ENCODE measurements at regions not wholly inside any gene's neighbourhood (a gene's known extent, or its start where the extent isn't known, plus 50 kb on each side); places are given as distances from the start of the nearest gene placed in this dataset.

DNA sequence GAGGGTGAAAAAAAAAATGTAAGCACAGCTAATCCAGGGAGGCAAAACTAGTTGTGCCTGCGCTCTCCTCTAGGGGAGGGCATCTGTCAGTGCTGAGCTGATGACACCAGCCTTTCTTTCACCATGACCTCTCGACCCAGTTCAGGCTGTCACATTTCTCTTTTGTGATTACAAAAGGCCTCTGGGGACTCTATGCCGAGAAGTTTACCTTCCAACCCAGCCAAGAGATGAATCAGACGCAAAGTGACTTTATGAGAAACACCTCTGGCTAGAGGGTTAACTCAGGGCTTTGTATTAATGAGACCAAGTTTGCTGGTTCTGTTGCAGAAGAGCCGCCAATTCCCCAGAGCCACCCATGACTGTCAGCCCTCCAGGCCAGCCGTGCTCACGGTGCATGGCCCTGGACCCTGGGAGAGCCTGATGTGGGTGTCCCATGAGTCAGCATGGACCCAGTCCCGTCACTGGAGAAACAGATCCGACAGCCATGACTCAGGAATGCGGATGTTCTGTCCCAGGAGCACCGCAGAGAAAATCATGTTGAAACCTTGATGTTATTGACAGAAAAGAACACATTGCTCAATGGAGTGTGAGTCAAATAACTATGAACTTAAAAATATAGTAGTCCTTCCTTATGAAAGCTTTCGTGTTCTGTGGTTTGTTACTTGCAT lies 437.2 kb downstream of the HS3ST3B1 start:
- DNase-seq, result peak; percentile 99

DNA sequence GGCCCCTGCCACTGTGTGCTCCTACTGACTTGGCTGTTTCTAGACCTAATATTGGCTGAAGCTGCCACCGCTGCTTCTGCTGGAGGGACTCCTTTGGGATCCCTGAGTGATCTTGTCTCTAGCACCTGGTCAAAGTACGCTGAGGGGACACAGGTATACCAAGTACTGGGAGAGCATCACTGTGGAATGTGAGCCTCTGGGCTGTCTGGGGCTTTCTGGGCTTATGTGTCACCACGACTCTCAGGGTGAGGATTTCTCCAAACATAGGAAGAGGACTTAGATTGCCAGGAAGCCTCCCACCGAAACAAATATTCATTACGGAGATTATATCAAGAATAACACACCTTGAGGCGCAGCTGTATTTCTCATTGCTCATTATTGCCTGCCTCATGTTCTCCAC lies 435.8 kb downstream of the HS3ST3B1 start:
- Histone ChIP-seq H3K23ac (ENCODE audit: low read length) (no peak overlapping the region), H3K79me2 (ENCODE audit: control insufficient read depth, insufficient read depth, low read length, poor library complexity) (no peaks in the 10 kb centered on the region), H3K27ac (ENCODE audit: low read depth, low read length) (no peak overlapping the region), H2AFZ (ENCODE audit: insufficient read depth, low read length, poor library complexity) (no peak overlapping the region), H3K14ac (ENCODE audit: low read length) (no peak overlapping the region), H3K4me3 (ENCODE audit: low read depth, low read length) (no peak overlapping the region), H3K4ac (ENCODE audit: low read depth, low read length) (no peak overlapping the region), H3K36me3 (ENCODE audit: control insufficient read depth in 1 of 2, insufficient read depth in 2 of 2, low read length in 2 of 2) (no peaks in the 10 kb centered on the region), H2BK120ac (ENCODE audit: insufficient read depth, low read length, poor library complexity) (no peak overlapping the region), H3K18ac (ENCODE audit: low read length) (no peak overlapping the region), H3K79me1 (ENCODE audit: low read length) (peaks cover 8% of the 10 kb centered on the region), H4K8ac (ENCODE audit: low read depth, low read length) (no peak overlapping the region), H3K4me1 (ENCODE audit: control insufficient read depth in 1 of 2, insufficient read depth in 2 of 2, low read length in 2 of 2) (peaks cover 12 to 19% of the 10 kb centered on the region in 2 experiments), H3K9me3 (ENCODE audit: insufficient read depth, low read depth, low read length) (peaks cover 3% of the 10 kb centered on the region), H3K4me2 (ENCODE audit: low read length) (no peak overlapping the region), H2AK5ac (ENCODE audit: low read length) (peak overlapping the region; percentile 35), H3K27me3 (ENCODE audit: insufficient read depth, low read length) (no peaks in the 10 kb centered on the region), H4K91ac (ENCODE audit: low read depth, low read length) (no peak overlapping the region), H2BK5ac (ENCODE audit: low read depth, low read length, poor library complexity) (no peak overlapping the region), H2BK12ac (ENCODE audit: low read length) (peak overlapping the region; percentile 43), H3K9ac (ENCODE audit: low read length) (no peak overlapping the region), H4K12ac (ENCODE audit: low read depth, low read length) (no peak overlapping the region)
- no CpG with 5 or more reads among the region's 6 CpGs for WGBS (ENCODE audit: extremely low coverage, insufficient coverage, insufficient read length)
- DNase-seq, result no peak

More for the DNA sequence above, 437.2 kb downstream of the HS3ST3B1 start:
- no peak overlapping the region for H2BK12ac ChIP-seq (ENCODE audit: low read length)
- H3K18ac ChIP-seq (ENCODE audit: low read length), result no peak overlapping the region
- H3K79me1 ChIP-seq (ENCODE audit: low read length), result peaks cover 7% of the 10 kb centered on the region
- no peak overlapping the region for H4K8ac ChIP-seq (ENCODE audit: low read depth, low read length)
- no peak overlapping the region for H2BK120ac ChIP-seq (ENCODE audit: insufficient read depth, low read length, poor library complexity)
- no peak overlapping the region for H3K23ac ChIP-seq (ENCODE audit: low read length)
- H3K4ac ChIP-seq (ENCODE audit: low read depth, low read length), result no peak overlapping the region
- peak overlapping the region; percentile 67 for H3K27ac ChIP-seq (ENCODE audit: low read depth, low read length)
- H3K4me1 ChIP-seq (ENCODE audit: control insufficient read depth in 1 of 2, insufficient read depth in 2 of 2, low read length in 2 of 2), result peaks cover 10 to 15% of the 10 kb centered on the region in 2 experiments
- H3K9me3 ChIP-seq (ENCODE audit: insufficient read depth, low read depth, low read length), result peaks cover 3% of the 10 kb centered on the region
- no CpG with 5 or more reads among the region's 12 CpGs for WGBS (ENCODE audit: extremely low coverage, insufficient coverage, insufficient read length)
- no peaks in the 10 kb centered on the region for H3K36me3 ChIP-seq (ENCODE audit: control insufficient read depth in 1 of 2, insufficient read depth in 2 of 2, low read length in 2 of 2)
- no peak overlapping the region for H4K12ac ChIP-seq (ENCODE audit: low read depth, low read length)
- no peak overlapping the region for H2BK5ac ChIP-seq (ENCODE audit: low read depth, low read length, poor library complexity)
- no peak overlapping the region for H3K9ac ChIP-seq (ENCODE audit: low read length)
- H3K79me2 ChIP-seq (ENCODE audit: control insufficient read depth, insufficient read depth, low read length, poor library complexity), result no peaks in the 10 kb centered on the region
- no peak overlapping the region for H3K14ac ChIP-seq (ENCODE audit: low read length)
- H3K4me3 ChIP-seq (ENCODE audit: low read depth, low read length), result no peak overlapping the region
- no peaks in the 10 kb centered on the region for H3K27me3 ChIP-seq (ENCODE audit: insufficient read depth, low read length)
- H4K91ac ChIP-seq (ENCODE audit: low read depth, low read length), result no peak overlapping the region
- H2AK5ac ChIP-seq (ENCODE audit: low read length), result no peak overlapping the region
- peak overlapping the region; percentile 2 for H3K4me2 ChIP-seq (ENCODE audit: low read length)
- no peak overlapping the region for H2AFZ ChIP-seq (ENCODE audit: insufficient read depth, low read length, poor library complexity)

DNA sequence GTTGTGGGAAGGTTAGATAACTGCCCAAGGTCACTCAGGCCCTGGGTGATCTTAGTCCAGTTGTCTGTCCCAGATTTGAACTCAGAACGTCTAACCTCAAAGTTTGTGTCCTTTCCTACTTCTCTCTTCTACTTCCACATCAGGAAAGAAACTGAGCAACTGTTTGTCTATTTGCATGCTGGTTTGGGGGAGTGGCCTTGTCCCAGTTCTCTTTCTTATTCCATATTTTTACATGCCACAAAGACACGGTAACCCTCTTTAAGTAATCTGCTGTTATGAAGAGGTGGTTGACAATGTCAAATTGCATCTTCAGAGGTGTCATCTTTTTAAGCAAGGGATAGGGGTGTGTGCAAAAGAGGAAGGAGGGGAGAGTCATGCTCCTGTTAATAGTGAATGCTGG lies 432.5 kb downstream of the HS3ST3B1 start:
- H3K23ac ChIP-seq (ENCODE audit: low read length), result no peak overlapping the region
- no peaks in the 10 kb centered on the region for H3K79me2 ChIP-seq (ENCODE audit: control insufficient read depth, insufficient read depth, low read length, poor library complexity)
- no peak overlapping the region for H4K12ac ChIP-seq (ENCODE audit: low read depth, low read length)
- H2BK5ac ChIP-seq (ENCODE audit: low read depth, low read length, poor library complexity), result no peak overlapping the region
- no CpG with 5 or more reads among the region's 2 CpGs for WGBS (ENCODE audit: extremely low coverage, insufficient coverage, insufficient read length)
- H3K36me3 ChIP-seq (ENCODE audit: control insufficient read depth in 1 of 2, insufficient read depth in 2 of 2, low read length in 2 of 2), result no peaks in the 10 kb centered on the region
- H2AFZ ChIP-seq (ENCODE audit: insufficient read depth, low read length, poor library complexity), result no peak overlapping the region
- no peak overlapping the region for H3K4me3 ChIP-seq (ENCODE audit: low read depth, low read length)
- DNase-seq, result no peak
- peaks cover 3% of the 10 kb centered on the region for H3K9me3 ChIP-seq (ENCODE audit: insufficient read depth, low read depth, low read length)
- no peak overlapping the region for H3K18ac ChIP-seq (ENCODE audit: low read length)
- H3K27me3 ChIP-seq (ENCODE audit: insufficient read depth, low read length), result no peaks in the 10 kb centered on the region
- no peak overlapping the region for H4K8ac ChIP-seq (ENCODE audit: low read depth, low read length)
- no peak overlapping the region for H2BK12ac ChIP-seq (ENCODE audit: low read length)
- H3K79me1 ChIP-seq (ENCODE audit: low read length), result peaks cover 2% of the 10 kb centered on the region
- H3K14ac ChIP-seq (ENCODE audit: low read length), result no peak overlapping the region
- H3K4ac ChIP-seq (ENCODE audit: low read depth, low read length), result no peak overlapping the region
- H3K4me2 ChIP-seq (ENCODE audit: low read length), result no peak overlapping the region
- peaks cover 10 to 16% of the 10 kb centered on the region in 2 experiments for H3K4me1 ChIP-seq (ENCODE audit: control insufficient read depth in 1 of 2, insufficient read depth in 2 of 2, low read length in 2 of 2)
- no peak overlapping the region for H4K91ac ChIP-seq (ENCODE audit: low read depth, low read length)
- H2AK5ac ChIP-seq (ENCODE audit: low read length), result no peak overlapping the region
- H3K27ac ChIP-seq (ENCODE audit: low read depth, low read length), result no peak overlapping the region
- no peak overlapping the region for H3K9ac ChIP-seq (ENCODE audit: low read length)
- no peak overlapping the region for H2BK120ac ChIP-seq (ENCODE audit: insufficient read depth, low read length, poor library complexity)

DNA sequence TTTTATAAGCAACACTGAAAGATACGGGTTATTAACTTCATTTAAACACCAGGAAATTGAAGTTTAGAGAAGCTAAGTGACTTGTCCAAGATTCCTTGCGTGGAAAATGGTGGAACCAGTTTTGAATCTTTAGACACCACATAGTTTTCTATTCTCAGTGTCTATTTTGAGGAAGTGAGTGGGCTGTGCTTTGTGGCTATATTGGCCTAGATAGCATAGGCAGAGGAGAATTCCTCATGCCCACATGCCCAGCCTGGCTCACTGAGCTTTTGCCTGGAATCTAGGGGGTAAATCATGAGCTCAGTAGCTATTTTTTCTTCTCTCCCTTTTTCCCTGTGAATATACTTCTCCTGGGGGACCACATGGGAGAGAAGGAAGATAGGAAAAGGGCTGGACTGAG lies 431.3 kb downstream of the HS3ST3B1 start:
- Histone ChIP-seq H3K79me1 (ENCODE audit: low read length) (peaks cover 2% of the 10 kb centered on the region), H3K9ac (ENCODE audit: low read length) (no peak overlapping the region), H3K18ac (ENCODE audit: low read length) (peak overlapping the region; percentile 82), H2BK120ac (ENCODE audit: insufficient read depth, low read length, poor library complexity) (peak overlapping the region; percentile 60), H4K8ac (ENCODE audit: low read depth, low read length) (no peak overlapping the region), H3K36me3 (ENCODE audit: control insufficient read depth in 1 of 2, insufficient read depth in 2 of 2, low read length in 2 of 2) (no peaks in the 10 kb centered on the region), H3K14ac (ENCODE audit: low read length) (no peak overlapping the region), H2AFZ (ENCODE audit: insufficient read depth, low read length, poor library complexity) (no peak overlapping the region), H2BK5ac (ENCODE audit: low read depth, low read length, poor library complexity) (no peak overlapping the region), H3K27ac (ENCODE audit: low read depth, low read length) (peak overlapping the region; percentile 46), H3K79me2 (ENCODE audit: control insufficient read depth, insufficient read depth, low read length, poor library complexity) (no peaks in the 10 kb centered on the region), H4K12ac (ENCODE audit: low read depth, low read length) (no peak overlapping the region), H2BK12ac (ENCODE audit: low read length) (no peak overlapping the region), H3K4me1 (ENCODE audit: control insufficient read depth in 1 of 2, insufficient read depth in 2 of 2, low read length in 2 of 2) (peaks cover 7% of the 10 kb centered on the region in 2 experiments), H3K4me3 (ENCODE audit: low read depth, low read length) (no peak overlapping the region), H3K23ac (ENCODE audit: low read length) (no peak overlapping the region), H3K9me3 (ENCODE audit: insufficient read depth, low read depth, low read length) (peaks cover 3% of the 10 kb centered on the region), H4K91ac (ENCODE audit: low read depth, low read length) (peak overlapping the region; percentile 14), H3K4me2 (ENCODE audit: low read length) (no peak overlapping the region), H3K27me3 (ENCODE audit: insufficient read depth, low read length) (no peaks in the 10 kb centered on the region), H2AK5ac (ENCODE audit: low read length) (no peak overlapping the region), H3K4ac (ENCODE audit: low read depth, low read length) (no peak overlapping the region)
- DNase-seq, result no peak
- WGBS (ENCODE audit: extremely low coverage, insufficient coverage, insufficient read length), result no CpG with 5 or more reads among the region's 2 CpGs
